A673 (cell line): ENCODE measurements at regions not wholly inside any gene's neighbourhood (a gene's known extent, or its start where the extent isn't known, plus 50 kb on each side); places are given as distances from the start of the nearest gene placed in this dataset.

ENCODE experiments used
- BruUV-seq: library from RNA; stranded (reverse); fragments of 400-500 nt; replicated peaks from 2 replicates; lab custom pipeline; 2021; lab: Mats Ljungman, UMichigan
- CTCF ChIA-PET: fragments of 300-600 bp; sonication (Branson Sonifier 250); formaldehyde crosslinking; loops from one replicate; lab custom pipeline; 2022; ENCODE audit warnings: antibody characterized with exemption; lab: Charles Lee
- POLR2A ChIA-PET: fragments of 300-600 bp; sonication (Branson Sonifier 250); formaldehyde crosslinking; loops from one replicate; lab custom pipeline; 2022; ENCODE audit warnings: antibody characterized with exemption; ENCODE audit not compliant: low non-redundant PET; lab: Charles Lee
- DNase-seq: peaks from one replicate; pipeline ENCODE4 v3.0.0-alpha.2; 2015; ENCODE audit warnings: low spot score
- H3K27ac ChIP-seq: fragments of 200-600 bp; sonication (generic); 2 replicates; pipeline ENCODE4 v1.5.1; 2016; ENCODE audit warnings: mixed run types, low read depth, mild to moderate bottlenecking, mixed read lengths, antibody characterized with exemption, low read length; ENCODE audit not compliant: poor library complexity, severe bottlenecking
- H3K27me3 ChIP-seq: fragments of 200-600 bp; sonication (generic); replicated peaks from 2 replicates; pipeline ENCODE4 v1.6.1; 2017; ENCODE audit warnings: mixed run types, low read depth, mild to moderate bottlenecking, mixed read lengths, antibody characterized with exemption, low read length; ENCODE audit not compliant: insufficient read depth, poor library complexity
- H3K36me3 ChIP-seq: fragments of 200-600 bp; sonication (generic); 2 replicates; pipeline ENCODE4 v1.6.1; 2016; ENCODE audit warnings: mixed run types, mild to moderate bottlenecking, mixed read lengths, antibody characterized with exemption, low read length; ENCODE audit not compliant: insufficient read depth, poor library complexity, severe bottlenecking
- H3K4me1 ChIP-seq: fragments of 200-600 bp; sonication (generic); 2 replicates; pipeline ENCODE4 v1.6.1; 2017; ENCODE audit warnings: mixed run types, mild to moderate bottlenecking, mixed read lengths, antibody characterized with exemption, low read length; ENCODE audit not compliant: insufficient read depth, poor library complexity, severe bottlenecking
- H3K4me3 ChIP-seq: fragments of 200-600 bp; sonication (generic); 2 replicates; pipeline ENCODE4 v1.5.1; 2016; ENCODE audit warnings: low read depth, mixed run types, mild to moderate bottlenecking, mixed read lengths, low read length; ENCODE audit not compliant: poor library complexity, severe bottlenecking
- H3K9me3 ChIP-seq: fragments of 200-600 bp; sonication (generic); 2 replicates; pipeline ENCODE4 v1.6.1; 2016; ENCODE audit warnings: mixed run types, low read depth, mild to moderate bottlenecking, mixed read lengths, antibody characterized with exemption, low read length; ENCODE audit not compliant: poor library complexity, severe bottlenecking
- CTCF ChIP-seq: fragments of 300-800, 200-600 bp; sonication (generic); conservative IDR thresholded peaks from 2 replicates; pipeline ENCODE4 v1.5.1; 2017; ENCODE audit warnings: low read depth, mild to moderate bottlenecking, antibody characterized with exemption, low read length, moderate library complexity, mixed read lengths
- EZH2 ChIP-seq: fragments of 200-600 bp; sonication (generic); IDR thresholded peaks from 2 replicates; pipeline ENCODE4 v1.6.1; 2017; ENCODE audit warnings: borderline replicate concordance, low read depth, mild to moderate bottlenecking, mixed read lengths, antibody characterized with exemption, low read length; ENCODE audit not compliant: poor library complexity, severe bottlenecking
- intact Hi-C: fragments of 100-400 bp; cut with micrococcal nuclease; formaldehyde crosslinking; loops from one replicate; pipeline ENCODE4 v1.10.0; 2022; ENCODE audit not compliant: unreplicated experiment

GRCh38 chr13:31035185-31035965 lies 102.9 kb downstream of the TEX26 start:
- Histone ChIP-seq H3K36me3 (no peaks in the 10 kb centered on the region), H3K4me3 (no peak overlapping the region), H3K27ac (no peak overlapping the region), H3K9me3 (no peaks in the 10 kb centered on the region), H3K4me1 (no peaks in the 10 kb centered on the region), H3K27me3 (no peaks in the 10 kb centered on the region)
- ChIA-PET CTCF (interaction anchor here (1.1 kb wide), 1 partner anchor 9 kb away, joined by 4 read pairs; no protein-coding TSS in a partner anchor), POLR2A (interaction anchor here (0.5 kb wide), 1 partner anchor 819 kb away, joined by 11 read pairs; no protein-coding TSS in a partner anchor)
- intact Hi-C loops = no loop called here
- DNase-seq = no peak
- no peak for TF ChIP-seq CTCF
- TF ChIP-seq EZH2 = no peak
- no TSS peak for BruUV-seq

GRCh38 chr13:31032528-31033113 lies 100.2 kb downstream of the TEX26 start:
- Histone ChIP-seq H3K4me3 (no peak overlapping the region), H3K27me3 (no peaks in the 10 kb centered on the region), H3K9me3 (no peaks in the 10 kb centered on the region), H3K36me3 (no peaks in the 10 kb centered on the region), H3K4me1 (peaks cover 8% of the 10 kb centered on the region), H3K27ac (no peak overlapping the region)
- DNase-seq = no peak
- TF ChIP-seq CTCF (no peak), EZH2 (no peak)
- BruUV-seq = no TSS peak
- intact Hi-C loops = no loop called here
- ChIA-PET CTCF (no interaction called here), POLR2A (no interaction called here)

- Histone ChIP-seq H3K27ac (no peak overlapping the region), H3K4me3 (no peak overlapping the region), H3K9me3 (no peaks in the 10 kb centered on the region), H3K4me1 (peaks cover 8% of the 10 kb centered on the region), H3K36me3 (no peaks in the 10 kb centered on the region), H3K27me3 (no peaks in the 10 kb centered on the region)
- no peak for TF ChIP-seq EZH2
- TF ChIP-seq CTCF = no peak
- no peak for DNase-seq
- BruUV-seq = no TSS peak
- ChIA-PET POLR2A (no interaction called here), CTCF (no interaction called here)
- intact Hi-C loops = no loop called here
These were observed 99.0 kb downstream of the TEX26 start for GRCh38 chr13:31031482-31031881.
